DOHH2 (cell line): ENCODE measurements at regions not wholly inside any gene's neighbourhood (a gene's known extent, or its start where the extent isn't known, plus 50 kb on each side); places are given as distances from the start of the nearest gene placed in this dataset.

ENCODE experiments used
- H3F3A ChIP-seq: fragments of 200-600 bp; sonication (generic), shearing (Covaris generic); 2 replicates; pipeline ENCODE4 v1.6.0; 2016; ENCODE audit warnings: antibody characterized with exemption, mild to moderate bottlenecking; ENCODE audit not compliant: control insufficient read depth, insufficient read depth
- H3K27ac ChIP-seq: fragments of 200-600 bp; sonication (generic); 2 replicates; pipeline ENCODE4 v1.5.1; 2014; ENCODE audit warnings: low read depth, mild to moderate bottlenecking, low read length, moderate library complexity
- H3K27me3 ChIP-seq: fragments of 200-600 bp; sonication (generic); 2 replicates; pipeline ENCODE4 v1.6.1; 2014; ENCODE audit warnings: mild to moderate bottlenecking, low read length, mixed read lengths; ENCODE audit not compliant: control insufficient read depth
- H3K36me3 ChIP-seq: fragments of 200-600 bp; sonication (generic); 2 replicates; pipeline ENCODE4 v1.6.1; 2014; ENCODE audit warnings: mild to moderate bottlenecking, low read length, moderate library complexity, mixed read lengths; ENCODE audit not compliant: control insufficient read depth
- H3K4me1 ChIP-seq: fragments of 200-600 bp; sonication (generic); 2 replicates; pipeline ENCODE4 v1.6.1; 2014; ENCODE audit warnings: mild to moderate bottlenecking, low read length, mixed read lengths; ENCODE audit not compliant: control insufficient read depth
- H3K4me2 ChIP-seq: fragments of 200-600 bp; sonication (generic); 2 replicates; pipeline ENCODE4 v1.6.0; 2014; ENCODE audit warnings: mild to moderate bottlenecking, low read length, moderate library complexity
- H3K4me3 ChIP-seq: fragments of 200-600 bp; sonication (generic); 2 replicates; pipeline ENCODE4 v1.5.1; 2014; ENCODE audit warnings: mild to moderate bottlenecking, low read length, mixed read lengths
- H3K79me2 ChIP-seq: fragments of 200-600 bp; sonication (generic); 2 replicates; pipeline ENCODE4 v1.6.1; 2014; ENCODE audit warnings: mild to moderate bottlenecking, low read length, mixed read lengths; ENCODE audit not compliant: control insufficient read depth
- H3K9me2 ChIP-seq: fragments of 200-600 bp; sonication (generic); replicated peaks from 2 replicates; pipeline ENCODE4 v1.6.1; 2014; ENCODE audit warnings: mild to moderate bottlenecking, low read length, mixed read lengths; ENCODE audit not compliant: control insufficient read depth
- H3K9me3 ChIP-seq: fragments of 200-600 bp; sonication (generic); 2 replicates; pipeline ENCODE4 v1.6.1; 2014; ENCODE audit warnings: antibody characterized with exemption, low read length, mixed read lengths; ENCODE audit not compliant: control insufficient read depth, insufficient read depth
- H4K20me1 ChIP-seq: fragments of 200-600 bp; sonication (generic); 2 replicates; pipeline ENCODE4 v1.6.0; 2014; ENCODE audit warnings: low read depth, mild to moderate bottlenecking, antibody characterized with exemption, low read length, moderate library complexity; ENCODE audit not compliant: control insufficient read depth, insufficient read depth
- EZH2phosphoT487 ChIP-seq: fragments of 200-600 bp; sonication (generic); IDR thresholded peaks from 2 replicates; pipeline ENCODE4 v1.6.1; 2017; ENCODE audit warnings: borderline replicate concordance, mild to moderate bottlenecking, antibody characterized with exemption, low read length, moderate library complexity, mixed read lengths
- TF ChIP-seq, protein P1 (sequence below): fragments of 200-600 bp; sonication (generic); IDR thresholded peaks from one replicate; pipeline ENCODE4 v1.5.1; 2014; ENCODE audit warnings: antibody characterized with exemption, mild to moderate bottlenecking, low read depth, low read length; ENCODE audit not compliant: poor library complexity, severe bottlenecking

DNA sequence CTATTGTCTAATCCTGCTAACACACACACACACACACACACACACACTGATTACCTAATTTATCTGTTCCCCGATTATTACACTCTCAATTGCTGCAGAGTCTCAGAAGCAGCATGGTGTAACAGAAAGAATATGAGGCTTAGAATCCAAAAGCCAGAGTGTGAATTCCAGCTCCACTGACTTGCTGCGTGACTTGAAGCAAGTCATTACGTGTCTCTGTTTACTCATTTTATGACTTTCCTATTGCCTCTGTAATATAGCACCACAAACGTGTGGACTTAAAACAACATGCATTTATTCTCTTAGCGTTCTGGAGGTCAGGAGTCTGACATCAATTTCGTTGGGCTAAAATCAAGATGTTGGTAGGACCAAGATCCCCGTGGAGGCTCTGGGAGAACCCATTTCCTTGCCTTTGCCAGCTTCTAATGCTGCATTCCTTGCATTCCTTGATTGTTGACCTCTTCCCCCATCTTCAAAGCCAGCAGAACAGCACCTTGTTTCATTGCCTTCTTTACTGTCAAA is 55.9 kb upstream of the ATP5PO start:
- H3K27ac ChIP-seq = no peak overlapping the region
- TF ChIP-seq, protein P1, sequence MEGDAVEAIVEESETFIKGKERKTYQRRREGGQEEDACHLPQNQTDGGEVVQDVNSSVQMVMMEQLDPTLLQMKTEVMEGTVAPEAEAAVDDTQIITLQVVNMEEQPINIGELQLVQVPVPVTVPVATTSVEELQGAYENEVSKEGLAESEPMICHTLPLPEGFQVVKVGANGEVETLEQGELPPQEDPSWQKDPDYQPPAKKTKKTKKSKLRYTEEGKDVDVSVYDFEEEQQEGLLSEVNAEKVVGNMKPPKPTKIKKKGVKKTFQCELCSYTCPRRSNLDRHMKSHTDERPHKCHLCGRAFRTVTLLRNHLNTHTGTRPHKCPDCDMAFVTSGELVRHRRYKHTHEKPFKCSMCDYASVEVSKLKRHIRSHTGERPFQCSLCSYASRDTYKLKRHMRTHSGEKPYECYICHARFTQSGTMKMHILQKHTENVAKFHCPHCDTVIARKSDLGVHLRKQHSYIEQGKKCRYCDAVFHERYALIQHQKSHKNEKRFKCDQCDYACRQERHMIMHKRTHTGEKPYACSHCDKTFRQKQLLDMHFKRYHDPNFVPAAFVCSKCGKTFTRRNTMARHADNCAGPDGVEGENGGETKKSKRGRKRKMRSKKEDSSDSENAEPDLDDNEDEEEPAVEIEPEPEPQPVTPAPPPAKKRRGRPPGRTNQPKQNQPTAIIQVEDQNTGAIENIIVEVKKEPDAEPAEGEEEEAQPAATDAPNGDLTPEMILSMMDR = no peak
- no peak for TF ChIP-seq EZH2phosphoT487
- no peaks in the 10 kb centered on the region for H3K27me3 ChIP-seq
- H4K20me1 ChIP-seq = no peaks in the 10 kb centered on the region
- no peaks in the 10 kb centered on the region for H3K79me2 ChIP-seq
- H3K4me1 ChIP-seq = peaks cover 39% of the 10 kb centered on the region
- H3K36me3 ChIP-seq = no peaks in the 10 kb centered on the region
- H3F3A ChIP-seq = peaks cover 9% of the 10 kb centered on the region; the same call in 1 of the 2 replicates
- H3K9me3 ChIP-seq = no peaks in the 10 kb centered on the region; the same call in 1 of the 2 replicates
- H3K4me2 ChIP-seq = no peak overlapping the region
- no peaks in the 10 kb centered on the region for H3K9me2 ChIP-seq
- H3K4me3 ChIP-seq = no peak overlapping the region

DNA sequence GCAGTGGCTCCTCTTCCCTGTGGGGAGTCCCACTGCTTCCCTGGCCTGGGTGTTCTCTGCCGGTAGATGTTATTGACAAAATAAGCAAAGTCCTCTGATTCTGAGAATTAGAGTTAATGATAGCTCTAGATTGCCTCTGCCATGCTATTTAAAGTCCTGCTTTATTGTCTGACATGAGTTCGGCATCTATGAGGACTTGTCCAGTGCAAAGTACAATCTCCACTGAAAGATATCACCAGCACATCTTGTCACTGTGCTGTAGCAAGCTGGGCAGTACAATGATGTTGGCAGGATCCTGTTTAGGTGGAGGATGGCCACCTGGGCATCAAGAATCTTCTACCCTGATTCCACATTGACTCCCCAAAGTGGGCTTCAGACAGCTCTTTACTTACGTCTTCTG is 54.0 kb upstream of the ATP5PO start:
- Histone ChIP-seq H3K9me3 (no peaks in the 10 kb centered on the region; the same call in 1 of the 2 replicates), H3K27me3 (no peaks in the 10 kb centered on the region), H3K36me3 (no peaks in the 10 kb centered on the region), H3K27ac (no peak overlapping the region), H3K4me1 (peaks cover 21% of the 10 kb centered on the region), H3K4me2 (no peak overlapping the region), H3K79me2 (no peaks in the 10 kb centered on the region), H3K4me3 (no peak overlapping the region), H4K20me1 (no peaks in the 10 kb centered on the region), H3K9me2 (no peaks in the 10 kb centered on the region), H3F3A (no peaks in the 10 kb centered on the region)
- TF ChIP-seq, protein P1 = no peak
- TF ChIP-seq EZH2phosphoT487 = no peak

DNA sequence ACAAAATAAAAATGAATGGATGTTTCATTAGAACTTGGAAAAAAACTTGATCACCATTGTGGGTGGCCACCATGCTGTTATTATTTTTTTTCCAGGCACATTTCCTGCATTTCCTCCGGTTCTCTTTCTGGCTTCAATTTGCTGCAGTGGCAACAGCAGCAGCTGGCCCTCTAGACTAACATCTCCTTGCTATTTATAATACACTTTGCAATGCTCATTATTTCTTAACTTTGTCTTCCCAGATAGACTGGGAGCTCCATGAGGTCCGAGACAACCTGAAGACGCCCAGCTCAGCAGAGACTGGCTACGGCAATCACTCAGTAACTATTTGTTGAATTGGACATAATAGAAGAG is 53.4 kb upstream of the ATP5PO start:
- Histone ChIP-seq H3K27ac (no peak overlapping the region), H3K9me2 (no peaks in the 10 kb centered on the region), H3K9me3 (no peaks in the 10 kb centered on the region; the same call in 1 of the 2 replicates), H3K4me3 (no peak overlapping the region), H3K4me1 (peaks cover 15% of the 10 kb centered on the region), H3F3A (no peaks in the 10 kb centered on the region), H3K79me2 (no peaks in the 10 kb centered on the region), H4K20me1 (no peaks in the 10 kb centered on the region), H3K36me3 (no peaks in the 10 kb centered on the region), H3K4me2 (no peak overlapping the region), H3K27me3 (no peaks in the 10 kb centered on the region)
- TF ChIP-seq, protein P1 = no peak
- TF ChIP-seq EZH2phosphoT487 = no peak
